ENCODE measurements at regions not wholly inside any gene's neighbourhood (a gene's known extent, or its start where the extent isn't known, plus 50 kb on each side); places are given as distances from the start of the nearest gene placed in this dataset.

- peak; percentile 11 for DNase-seq (ENCODE audit: low spot score)
- TF ChIP-seq NANOG (IDR thresholded peaks at IDR 0.05; ENCODE audit: borderline replicate concordance): no peak
- TF ChIP-seq ETS1 (IDR thresholded peaks at IDR 0.05): no peak
- no peak for TF ChIP-seq ZNF114 (CRISPR knock-in tag; IDR thresholded peaks at IDR 0.05)
- no peak for TF ChIP-seq EZH2 (IDR thresholded peaks at IDR 0.05; ENCODE audit: low read depth, unreplicated experiment)
- TF ChIP-seq POLR2AphosphoS5 (IDR thresholded peaks at IDR 0.05; ENCODE audit: low read depth): no peak
- TF ChIP-seq CTCF (conservative IDR thresholded peaks at IDR 0.05; ENCODE audit: low read depth in 2 of 2): no peak
- no peak for TF ChIP-seq ZNF462 (CRISPR knock-in tag; IDR thresholded peaks at IDR 0.05)
- TF ChIP-seq EZH2phosphoT487 (IDR thresholded peaks at IDR 0.05; ENCODE audit: unreplicated experiment): no peak
- TF ChIP-seq REST (IDR thresholded peaks at IDR 0.05; ENCODE audit: unreplicated experiment): no peak
- no peak for TF ChIP-seq STAT1 (IDR thresholded peaks at IDR 0.05; ENCODE audit: unreplicated experiment)
- no peak for TF ChIP-seq JUNB (IDR thresholded peaks at IDR 0.05; ENCODE audit: unreplicated experiment)
- TF ChIP-seq CREB1 (CRISPR knock-in tag; IDR thresholded peaks at IDR 0.05; ENCODE audit: low read depth): no peak
- no peak for TF ChIP-seq ZNF331 (CRISPR knock-in tag; IDR thresholded peaks at IDR 0.05; ENCODE audit: low read depth)
Measured at GRCh38 chr10:110392868-110393740, 88.4 kb upstream of the SMNDC1 start.

More at GRCh38 chr10:110392868-110393740, 88.4 kb upstream of the SMNDC1 start:
- H3K27me3 ChIP-seq (ENCODE audit: insufficient read depth): no peaks in the 10 kb centered on the region
- peaks cover 8% of the 10 kb centered on the region for H3K4me1 ChIP-seq (ENCODE audit: insufficient read depth)
- H3K9me2 ChIP-seq (ENCODE audit: insufficient read depth): no peaks in the 10 kb centered on the region
- Mint-ChIP-seq H3K27me3 (ENCODE audit: insufficient read depth, low read depth, poor library complexity) (peaks cover 11% of the 10 kb centered on the region), H3K27ac (peak overlapping the region; percentile 50), H3K4me1 (peaks cover 26% of the 10 kb centered on the region), H3K9me3 (no peaks in the 10 kb centered on the region), H3K36me3 (ENCODE audit: low read depth) (no peaks in the 10 kb centered on the region; the same call in 2 of the 3 replicates), H3K4me3 (no peak overlapping the region)
- H3F3A ChIP-seq (replicated peaks; ENCODE audit: low read depth): no peaks in the 10 kb centered on the region
- H3K27ac ChIP-seq (ENCODE audit: low read depth): no peak overlapping the region
- no peak overlapping the region for H3K4me3 ChIP-seq
- 0 out of 2 replicates have a peak overlapping the region, but pooled peaks have one; percentile 26 for H3K4me2 ChIP-seq
- H2AFZ ChIP-seq: peak overlapping the region; percentile 98
- no peaks in the 10 kb centered on the region for H3K79me2 ChIP-seq (replicated peaks; ENCODE audit: insufficient read depth)
- H4K20me1 ChIP-seq (replicated peaks; ENCODE audit: insufficient read depth): no peaks in the 10 kb centered on the region
- H3K36me3 ChIP-seq (ENCODE audit: insufficient read depth): no peaks in the 10 kb centered on the region
- ATAC-seq: peak; percentile 35

Measured in GM23338 (cell line).